ENCODE measurements at regions not wholly inside any gene's neighbourhood (a gene's known extent, or its start where the extent isn't known, plus 50 kb on each side); places are given as distances from the start of the nearest gene placed in this dataset.
"Not testable (repeated sequence)": the region's sequence is repeated elsewhere in the genome, so short reads cannot be mapped to it uniquely, and the experiment has no call there.

GRCh38 chrX:23511793-23512192, 155.5 kb upstream of the PRDX4 start:
- Mint-ChIP-seq H3K27me3 (no peaks in the 10 kb centered on the region), H3K9me3 (peaks cover 8% of the 10 kb centered on the region), H3K36me3 (no peaks in the 10 kb centered on the region), H3K27ac (no peak overlapping the region), H3K4me1 (no peaks in the 10 kb centered on the region), H3K4me3 (no peak overlapping the region)
- no peak for ATAC-seq

DNA sequence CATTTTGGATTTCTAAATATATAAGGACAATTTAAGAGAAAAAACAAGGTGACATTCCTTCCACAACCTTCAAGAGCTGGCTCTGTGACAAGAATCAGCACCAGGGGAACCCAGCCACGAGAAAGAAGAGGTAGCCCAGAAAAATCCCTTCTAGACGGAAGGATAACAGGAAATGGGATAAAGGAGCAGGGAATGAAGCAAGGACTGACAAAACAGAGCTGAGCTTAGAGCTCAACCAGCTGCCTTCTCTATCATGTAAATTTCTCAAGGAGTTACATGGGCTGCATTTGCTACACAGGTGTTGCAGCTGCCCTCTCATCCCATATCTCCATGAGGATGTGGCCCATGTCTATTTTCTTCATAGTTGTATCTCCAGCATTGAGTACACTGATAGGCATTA, 154.2 kb upstream of the PRDX4 start:
- Mint-ChIP-seq H3K4me3 (no peak overlapping the region), H3K4me1 (no peaks in the 10 kb centered on the region), H3K9me3 (peaks cover 8% of the 10 kb centered on the region), H3K36me3 (no peaks in the 10 kb centered on the region), H3K27ac (no peak overlapping the region), H3K27me3 (no peaks in the 10 kb centered on the region)
- ATAC-seq: no peak

DNA sequence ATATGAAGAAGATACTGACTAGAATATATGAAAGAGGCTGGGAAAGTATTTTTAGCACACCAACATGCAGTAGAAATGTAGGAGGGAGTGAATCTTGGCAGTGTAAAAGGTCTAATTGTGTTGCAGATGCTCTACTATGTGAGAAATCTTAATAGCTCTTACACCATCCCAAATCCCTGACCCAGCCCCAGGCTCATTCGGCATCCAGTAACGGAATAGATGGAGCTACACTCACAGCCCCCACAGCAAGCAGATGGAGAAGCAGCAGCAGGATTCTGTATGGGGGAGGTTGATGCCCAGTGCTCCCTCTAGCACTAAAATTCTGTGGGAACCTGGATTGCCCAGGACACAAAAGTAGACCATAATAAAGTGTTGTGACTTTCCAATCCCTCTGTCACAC, 153.2 kb upstream of the PRDX4 start:
- H3K27me3 Mint-ChIP-seq: no peaks in the 10 kb centered on the region
- no peak overlapping the region for H3K27ac Mint-ChIP-seq
- H3K36me3 Mint-ChIP-seq: no peaks in the 10 kb centered on the region
- no peak overlapping the region for H3K4me3 Mint-ChIP-seq
- peaks cover 2% of the 10 kb centered on the region for H3K9me3 Mint-ChIP-seq
- ATAC-seq: no peak
- no peaks in the 10 kb centered on the region for H3K4me1 Mint-ChIP-seq

DNA sequence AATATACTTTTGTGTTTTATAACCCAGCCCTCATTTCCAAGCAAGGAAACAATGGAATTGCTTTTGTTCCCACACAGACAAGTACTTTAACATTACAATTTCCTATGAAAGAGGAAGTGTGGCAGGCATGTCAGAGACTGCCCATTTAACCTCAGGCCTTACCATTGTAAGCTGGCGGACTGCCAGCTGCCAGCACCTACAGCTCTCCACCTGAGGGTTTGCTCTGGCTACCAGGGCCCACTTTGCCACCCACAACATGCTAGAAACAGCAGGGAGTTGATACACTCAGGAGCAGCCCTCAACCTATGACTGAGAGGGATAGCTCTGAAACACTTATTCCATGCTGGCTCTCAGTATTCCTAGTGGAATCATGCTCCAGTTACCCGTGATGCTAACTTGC, 152.3 kb upstream of the PRDX4 start:
- Mint-ChIP-seq H3K36me3 (no peaks in the 10 kb centered on the region), H3K4me3 (no peak overlapping the region), H3K4me1 (no peaks in the 10 kb centered on the region), H3K27ac (no peak overlapping the region), H3K27me3 (no peaks in the 10 kb centered on the region), H3K9me3 (no peaks in the 10 kb centered on the region)
- ATAC-seq: no peak

DNA sequence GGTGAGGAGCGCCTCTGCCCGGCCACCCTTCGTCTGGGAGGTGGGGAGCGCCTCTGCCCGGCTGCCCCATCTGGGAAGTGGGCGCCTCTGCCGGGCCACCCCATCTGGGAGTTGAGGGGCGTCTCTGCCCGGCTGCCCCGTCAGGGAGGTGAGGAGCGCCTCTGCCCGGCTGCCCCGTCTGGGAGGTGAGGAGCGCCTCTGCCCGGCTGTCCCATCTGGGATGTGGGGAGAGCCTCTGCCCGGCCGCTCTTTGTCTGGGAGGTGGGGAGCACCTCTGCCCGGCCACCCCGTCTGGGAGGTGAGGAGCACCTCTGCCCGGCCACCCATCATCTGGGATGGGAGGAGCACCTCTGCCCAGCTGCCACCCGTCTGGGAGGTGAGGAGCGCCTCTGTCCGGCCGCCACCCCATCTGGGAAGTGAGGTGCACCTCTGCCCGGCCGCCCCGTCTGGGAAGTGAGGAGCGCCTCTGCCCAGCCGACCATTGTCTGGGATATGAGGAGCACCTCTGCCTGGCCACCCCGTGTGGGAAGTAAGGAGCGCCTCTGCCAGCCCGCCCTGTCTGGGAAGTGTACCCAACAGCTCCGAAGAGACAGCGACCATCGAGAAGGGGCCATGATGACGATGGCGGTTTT, 144.2 kb upstream of the PRDX4 start:
- H3K27ac Mint-ChIP-seq, H3K9me3 Mint-ChIP-seq, H3K4me3 Mint-ChIP-seq, H3K36me3 Mint-ChIP-seq, ATAC-seq, H3K4me1 Mint-ChIP-seq, H3K27me3 Mint-ChIP-seq: not testable (repeated sequence)

DNA sequence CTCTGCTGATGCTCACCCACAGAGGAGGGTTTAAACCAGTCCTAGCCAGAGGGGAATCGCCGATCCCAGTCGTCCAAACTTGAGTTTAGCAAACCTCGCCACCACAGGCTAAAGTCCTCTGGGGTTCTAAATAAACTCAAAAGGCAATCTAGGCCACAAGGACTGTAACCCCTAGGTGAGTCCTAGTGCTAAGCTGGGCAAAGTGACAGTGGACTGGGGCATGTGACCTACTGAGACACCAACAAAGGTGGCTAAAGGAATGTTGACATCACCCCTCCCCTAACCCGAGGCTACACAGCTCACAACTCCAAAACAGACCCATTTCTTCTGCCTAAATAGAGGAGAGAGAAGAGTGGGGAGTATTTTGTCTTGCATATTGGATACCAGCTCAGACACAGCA, 142.8 kb upstream of the PRDX4 start:
- Mint-ChIP-seq H3K27ac (no peak overlapping the region), H3K4me3 (no peak overlapping the region), H3K27me3 (no peaks in the 10 kb centered on the region), H3K4me1 (no peaks in the 10 kb centered on the region), H3K9me3 (no peaks in the 10 kb centered on the region), H3K36me3 (no peaks in the 10 kb centered on the region)
- ATAC-seq: no peak

DNA sequence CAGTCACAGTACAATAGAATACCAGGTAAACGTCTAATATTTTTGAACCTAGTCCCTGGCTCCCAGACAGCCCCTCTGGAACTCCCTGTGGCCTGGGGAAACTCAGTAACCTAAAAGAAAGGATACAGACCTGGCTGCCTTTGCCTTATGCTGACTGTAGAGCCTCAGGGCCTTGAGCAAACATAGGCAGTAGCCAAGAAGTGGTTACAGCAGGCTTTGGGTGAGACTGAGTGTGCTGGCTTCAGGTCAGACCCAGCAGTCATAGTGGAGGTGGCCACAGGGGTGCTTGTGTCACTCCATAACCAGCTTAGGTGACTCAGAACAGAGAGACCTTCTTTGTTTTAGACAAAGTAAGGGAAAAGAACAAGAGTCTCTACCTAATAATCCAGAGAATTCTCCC, 141.8 kb upstream of the PRDX4 start:
- Mint-ChIP-seq H3K4me1 (no peaks in the 10 kb centered on the region), H3K4me3 (no peak overlapping the region), H3K27ac (no peak overlapping the region), H3K9me3 (no peaks in the 10 kb centered on the region), H3K36me3 (no peaks in the 10 kb centered on the region), H3K27me3 (no peaks in the 10 kb centered on the region)
- no peak for ATAC-seq

- Mint-ChIP-seq H3K27ac (no peak overlapping the region), H3K4me3 (no peak overlapping the region), H3K9me3 (no peaks in the 10 kb centered on the region), H3K4me1 (no peaks in the 10 kb centered on the region), H3K36me3 (no peaks in the 10 kb centered on the region), H3K27me3 (no peaks in the 10 kb centered on the region)
- ATAC-seq: no peak
Observed at GRCh38 chrX:23540532-23540931, 126.8 kb upstream of the PRDX4 start.

- H3K27ac Mint-ChIP-seq: no peak overlapping the region
- no peaks in the 10 kb centered on the region for H3K9me3 Mint-ChIP-seq
- H3K4me1 Mint-ChIP-seq: no peaks in the 10 kb centered on the region
- ATAC-seq: no peak
- no peak overlapping the region for H3K4me3 Mint-ChIP-seq
- H3K36me3 Mint-ChIP-seq: no peaks in the 10 kb centered on the region
- no peaks in the 10 kb centered on the region for H3K27me3 Mint-ChIP-seq
Observed at GRCh38 chrX:23548164-23548563, 119.1 kb upstream of the PRDX4 start.

DNA sequence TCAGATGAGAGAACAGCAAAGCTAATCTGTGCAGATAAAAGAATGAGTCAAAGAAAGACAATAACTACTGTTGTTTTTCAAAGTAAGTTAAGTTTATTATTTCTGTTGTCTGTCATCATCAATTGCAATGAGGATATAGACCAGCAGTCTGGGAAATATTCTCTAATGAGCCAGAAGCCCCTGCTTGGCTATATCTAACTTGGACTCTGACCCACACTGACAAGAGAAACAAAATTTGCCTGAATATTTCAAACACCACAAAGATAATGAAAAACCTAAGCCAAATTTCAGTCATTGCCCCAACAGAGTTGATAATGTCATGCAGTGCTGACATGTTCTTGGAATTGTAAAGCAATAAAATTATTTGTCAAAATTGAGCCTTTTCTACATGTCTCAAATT, 115.0 kb upstream of the PRDX4 start:
- H3K36me3 Mint-ChIP-seq: no peaks in the 10 kb centered on the region
- no peaks in the 10 kb centered on the region for H3K27me3 Mint-ChIP-seq
- peaks cover 2% of the 10 kb centered on the region for H3K9me3 Mint-ChIP-seq
- no peak for ATAC-seq
- H3K4me3 Mint-ChIP-seq: no peak overlapping the region
- H3K27ac Mint-ChIP-seq: no peak overlapping the region
- no peaks in the 10 kb centered on the region for H3K4me1 Mint-ChIP-seq

GRCh38 chrX:23554304-23554703, 113.0 kb upstream of the PRDX4 start:
- Mint-ChIP-seq H3K4me3 (no peak overlapping the region), H3K36me3 (no peaks in the 10 kb centered on the region), H3K9me3 (peaks cover 2% of the 10 kb centered on the region), H3K4me1 (no peaks in the 10 kb centered on the region), H3K27ac (no peak overlapping the region), H3K27me3 (no peaks in the 10 kb centered on the region)
- no peak for ATAC-seq

GRCh38 chrX:23557070-23557469, 110.2 kb upstream of the PRDX4 start:
- no peaks in the 10 kb centered on the region for H3K36me3 Mint-ChIP-seq
- no peaks in the 10 kb centered on the region for H3K4me1 Mint-ChIP-seq
- no peak overlapping the region for H3K27ac Mint-ChIP-seq
- H3K4me3 Mint-ChIP-seq: no peak overlapping the region
- H3K9me3 Mint-ChIP-seq: peaks cover 4% of the 10 kb centered on the region
- no peak for ATAC-seq
- no peaks in the 10 kb centered on the region for H3K27me3 Mint-ChIP-seq

DNA sequence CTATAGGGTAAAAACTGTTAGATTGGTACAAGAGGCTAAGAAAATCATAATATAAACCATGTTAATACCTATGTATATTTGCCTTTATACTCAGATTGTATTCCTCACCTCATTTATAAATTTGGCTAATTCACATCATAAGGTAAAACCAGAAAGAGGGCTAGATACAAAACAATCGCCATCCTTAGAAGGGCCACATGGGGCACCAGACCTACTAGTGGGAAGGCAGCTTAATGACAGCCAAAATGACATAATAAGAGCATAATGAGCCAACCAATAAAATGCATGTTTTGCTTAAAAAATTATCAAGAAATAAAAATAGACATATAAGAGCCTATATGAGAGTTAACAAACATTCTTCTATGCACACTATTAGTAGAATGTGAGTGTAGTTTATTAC, 107.3 kb upstream of the PRDX4 start:
- Mint-ChIP-seq H3K9me3 (peaks cover 4% of the 10 kb centered on the region), H3K36me3 (no peaks in the 10 kb centered on the region), H3K4me3 (no peak overlapping the region), H3K4me1 (no peaks in the 10 kb centered on the region), H3K27me3 (no peaks in the 10 kb centered on the region), H3K27ac (no peak overlapping the region)
- no peak for ATAC-seq

DNA sequence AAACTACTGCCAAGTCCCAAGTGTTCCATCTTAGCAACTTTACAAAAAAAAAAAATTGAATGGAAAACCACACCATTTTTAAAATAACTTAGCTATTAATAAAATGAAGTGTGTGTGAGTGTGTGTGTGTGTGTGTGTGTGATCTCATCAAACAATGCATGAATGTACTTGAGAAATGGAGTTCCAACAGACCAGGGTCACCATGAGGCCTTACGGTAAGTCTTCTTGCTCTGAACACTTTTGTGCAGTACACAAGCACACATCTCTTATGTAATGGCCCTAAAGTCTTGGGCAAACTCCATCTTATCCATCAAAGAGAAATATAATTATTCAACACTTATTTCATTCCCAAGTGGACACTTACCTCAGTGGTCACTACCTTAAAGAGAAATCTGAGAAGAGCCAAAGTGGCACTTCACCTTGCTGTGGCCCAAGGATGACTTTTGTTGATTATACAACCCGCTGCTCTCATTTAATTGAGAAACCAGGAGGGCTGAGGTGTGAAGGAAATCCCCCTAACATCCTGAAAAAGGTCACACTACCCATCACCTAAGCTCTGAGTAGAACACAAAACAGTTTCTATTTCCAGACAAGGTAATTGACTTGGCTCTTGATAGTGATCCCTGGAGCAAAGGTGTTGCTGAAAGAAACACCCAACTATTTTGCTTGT, 96.5 kb upstream of the PRDX4 start:
- Mint-ChIP-seq H3K9me3 (peaks cover 6% of the 10 kb centered on the region), H3K27me3 (no peaks in the 10 kb centered on the region), H3K27ac (no peak overlapping the region), H3K4me3 (no peak overlapping the region), H3K4me1 (no peaks in the 10 kb centered on the region), H3K36me3 (no peaks in the 10 kb centered on the region)
- ATAC-seq: no peak

DNA sequence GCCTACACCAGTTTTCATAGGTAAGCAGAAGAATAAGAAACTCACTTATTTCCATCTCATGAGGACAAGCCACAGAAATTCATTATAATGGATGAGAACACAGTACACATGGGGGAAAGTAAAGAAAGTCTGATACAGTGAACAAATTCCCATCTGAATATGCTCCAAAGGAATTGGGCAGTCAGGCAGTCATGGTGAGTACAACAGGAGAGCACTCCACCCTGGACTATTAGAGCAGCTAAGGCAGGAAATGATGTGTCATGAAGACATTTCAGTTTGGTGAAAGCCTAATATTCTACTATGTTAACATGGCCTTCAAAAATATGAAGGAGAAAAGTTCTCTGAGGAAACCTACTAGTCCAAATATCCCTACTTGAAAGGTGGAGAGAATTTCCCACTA, 92.0 kb upstream of the PRDX4 start:
- Mint-ChIP-seq H3K4me1 (no peaks in the 10 kb centered on the region), H3K9me3 (no peaks in the 10 kb centered on the region), H3K4me3 (no peak overlapping the region), H3K27ac (no peak overlapping the region), H3K27me3 (no peaks in the 10 kb centered on the region), H3K36me3 (no peaks in the 10 kb centered on the region)
- no peak for ATAC-seq

DNA sequence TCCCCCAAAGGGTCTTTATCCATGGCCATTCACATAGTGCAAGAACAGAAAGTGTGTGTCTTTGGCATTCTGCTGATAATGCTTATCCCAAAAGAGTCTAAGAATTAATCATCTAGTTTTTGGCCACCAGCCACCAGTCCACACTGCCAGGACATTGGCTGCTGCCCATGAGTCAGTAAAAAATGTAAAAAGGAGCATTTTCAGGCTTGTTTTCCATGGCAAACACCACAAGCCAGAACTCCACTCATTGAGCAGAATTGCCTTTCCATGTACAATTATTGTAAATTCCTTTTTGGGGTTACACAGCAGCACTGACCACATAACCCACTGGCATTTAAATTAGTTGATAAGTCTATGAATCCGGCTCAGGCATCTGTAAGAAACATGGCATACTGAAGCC, 89.2 kb upstream of the PRDX4 start:
- Mint-ChIP-seq H3K4me3 (no peak overlapping the region), H3K36me3 (no peaks in the 10 kb centered on the region), H3K27ac (no peak overlapping the region), H3K27me3 (no peaks in the 10 kb centered on the region), H3K4me1 (no peaks in the 10 kb centered on the region), H3K9me3 (no peaks in the 10 kb centered on the region)
- no peak for ATAC-seq
